GM19395 (cell line): ENCODE measurements at regions not wholly inside any gene's neighbourhood (a gene's known extent, or its start where the extent isn't known, plus 50 kb on each side); places are given as distances from the start of the nearest gene placed in this dataset.

Experiments used
- ATAC-seq: cut with Tn5 transposase; IDR thresholded peaks from one replicate; pipeline ENCODE4 v1.9.1; 2021; ENCODE audit warnings: mild to moderate bottlenecking, moderate library complexity; ENCODE audit not compliant: unreplicated experiment

DNA sequence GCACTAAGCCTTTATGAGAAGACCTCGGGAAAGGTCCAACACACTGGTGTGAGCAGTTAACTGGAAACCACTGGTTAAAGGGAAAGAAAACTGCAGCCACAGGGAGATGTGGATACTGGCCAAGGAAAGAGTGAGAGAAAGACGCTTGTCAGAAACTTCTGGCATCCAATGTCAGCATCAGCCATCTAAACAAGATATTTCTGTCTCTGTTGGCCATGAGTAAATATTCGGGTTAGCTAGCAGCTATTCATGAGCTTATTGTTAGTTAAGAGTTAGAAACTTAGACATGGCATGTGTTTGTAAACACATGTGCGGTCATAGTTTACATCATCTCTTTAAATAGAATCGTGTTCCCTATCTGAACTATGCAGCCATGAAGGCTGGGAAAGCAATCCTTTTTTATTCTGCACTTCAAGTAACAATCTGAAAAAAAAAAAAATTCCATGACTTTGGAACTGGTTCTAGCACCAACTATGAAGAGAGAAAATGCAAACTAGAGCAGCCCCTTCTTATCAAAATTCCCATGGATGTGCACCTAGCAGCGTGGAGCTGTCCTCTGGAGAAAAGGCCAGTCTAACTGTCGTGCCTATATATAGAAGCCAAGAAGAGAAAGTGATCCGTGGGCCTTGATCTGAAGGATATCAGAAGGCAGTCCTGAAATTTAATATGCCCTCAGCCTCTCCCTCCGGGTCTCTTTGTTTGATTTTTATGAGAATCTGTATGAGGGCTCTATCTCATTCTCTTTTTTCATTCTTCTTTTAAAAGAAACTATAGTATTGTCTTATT, 84.0 kb upstream of the RFX8 start:
- no peak for ATAC-seq

GRCh38 chr2:101556033-101556459, 81.1 kb upstream of the RFX8 start:
- no peak for ATAC-seq

DNA sequence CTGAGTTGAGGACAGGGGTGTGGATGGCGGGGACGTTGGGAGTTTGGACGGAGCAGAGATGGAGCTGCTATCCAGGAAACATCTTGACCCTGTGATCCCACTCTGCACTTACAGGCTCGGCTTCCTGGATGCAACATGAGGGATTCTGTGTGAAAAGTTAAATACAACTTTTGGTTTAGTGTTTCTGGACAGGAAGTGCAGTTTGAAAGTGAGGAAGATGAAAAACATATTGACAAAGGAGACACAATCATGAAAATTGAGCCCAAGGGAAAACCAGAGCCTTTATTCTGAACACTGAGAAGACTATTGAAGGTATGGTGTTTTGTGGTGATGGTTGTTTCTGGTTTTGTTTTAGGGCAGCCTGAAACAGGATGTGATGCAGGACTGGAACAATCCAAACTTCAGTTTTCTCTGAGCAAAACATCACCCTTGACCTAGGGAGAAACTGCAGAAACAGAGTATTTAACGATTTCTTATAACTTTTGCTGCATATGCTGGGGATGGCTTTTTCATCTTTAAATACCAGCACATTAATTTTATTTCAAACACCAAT, 76.5 kb upstream of the RFX8 start:
- no peak for ATAC-seq

GRCh38 chr2:101550555-101550954, 75.6 kb upstream of the RFX8 start:
- ATAC-seq = no peak

- ATAC-seq = no peak
Observed at GRCh38 chr2:101549371-101549770, 74.5 kb upstream of the RFX8 start.

GRCh38 chr2:101546376-101547058, 71.6 kb upstream of the RFX8 start:
- ATAC-seq = no peak

- no peak for ATAC-seq
Observed at GRCh38 chr2:101545950-101546349, 71.0 kb upstream of the RFX8 start.

DNA sequence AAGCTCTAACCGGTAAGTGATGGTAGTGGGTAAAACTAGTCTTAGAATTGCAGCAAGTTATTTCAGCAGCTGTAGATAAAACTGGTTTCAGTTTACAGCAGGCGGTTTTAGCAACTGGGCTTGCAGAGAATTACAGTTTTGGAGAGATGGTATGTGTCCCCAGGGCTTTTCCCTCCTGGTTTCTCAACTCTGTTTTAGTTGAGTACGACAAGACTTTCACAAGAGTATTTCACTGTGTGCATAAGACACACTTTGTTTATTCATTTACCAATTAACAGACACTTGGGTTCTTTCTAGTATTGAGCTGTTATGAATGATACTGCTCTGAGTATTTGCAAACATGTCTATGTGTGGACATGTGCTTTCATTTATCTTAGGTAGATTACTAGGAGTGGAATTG, 65.6 kb upstream of the RFX8 start:
- ATAC-seq = no peak

DNA sequence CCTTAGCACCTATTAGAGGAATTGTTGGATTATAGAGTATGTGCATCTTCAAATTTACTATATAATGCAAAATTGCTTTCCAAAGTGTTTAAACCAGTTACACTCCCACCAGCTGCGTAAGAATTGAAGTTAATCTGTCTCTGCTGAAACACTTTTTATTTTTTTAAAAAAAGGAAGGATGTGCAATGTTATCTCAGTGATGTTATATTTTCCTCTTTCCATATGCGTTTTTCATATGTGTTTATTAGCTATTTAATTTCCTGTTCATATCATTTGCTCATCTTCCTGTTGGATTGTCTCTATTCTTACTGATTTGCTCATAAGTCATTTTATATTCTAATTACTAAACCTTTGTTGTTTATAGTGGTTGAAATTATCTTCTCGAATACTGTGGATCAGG, 63.2 kb upstream of the RFX8 start:
- ATAC-seq = no peak

GRCh38 chr2:101534149-101534611, 59.3 kb upstream of the RFX8 start:
- no peak for ATAC-seq

DNA sequence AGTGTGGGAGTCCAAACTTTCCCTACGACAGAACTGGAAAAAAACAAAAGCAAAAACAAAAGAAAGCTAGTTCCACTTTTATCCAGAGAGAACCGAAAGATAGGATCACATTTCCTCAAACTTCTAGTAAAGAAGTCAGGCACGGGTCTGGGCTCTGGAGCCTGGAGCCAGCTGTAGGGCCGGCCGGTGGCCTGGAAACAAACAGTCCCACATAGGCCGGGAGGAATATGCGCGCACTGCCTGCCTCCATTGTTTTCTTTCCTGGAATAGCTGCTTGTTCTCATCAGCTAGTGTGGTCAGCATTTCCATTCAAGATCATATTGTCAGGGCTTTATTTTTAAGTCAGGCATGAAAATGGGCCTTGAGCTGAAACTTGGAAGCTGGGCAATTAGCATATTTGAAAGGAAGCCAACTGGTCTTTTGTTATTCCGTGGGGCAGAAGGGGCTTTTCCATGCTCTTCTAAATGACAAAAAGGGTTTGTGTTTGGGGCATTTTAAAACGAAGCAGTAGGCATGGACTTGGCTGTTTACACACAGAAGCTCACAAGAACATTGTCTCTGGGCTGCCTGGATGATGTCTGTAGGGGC, 58.7 kb upstream of the RFX8 start:
- ATAC-seq = no peak

- no peak for ATAC-seq
Observed at GRCh38 chr2:101528501-101528900, 53.6 kb upstream of the RFX8 start.

DNA sequence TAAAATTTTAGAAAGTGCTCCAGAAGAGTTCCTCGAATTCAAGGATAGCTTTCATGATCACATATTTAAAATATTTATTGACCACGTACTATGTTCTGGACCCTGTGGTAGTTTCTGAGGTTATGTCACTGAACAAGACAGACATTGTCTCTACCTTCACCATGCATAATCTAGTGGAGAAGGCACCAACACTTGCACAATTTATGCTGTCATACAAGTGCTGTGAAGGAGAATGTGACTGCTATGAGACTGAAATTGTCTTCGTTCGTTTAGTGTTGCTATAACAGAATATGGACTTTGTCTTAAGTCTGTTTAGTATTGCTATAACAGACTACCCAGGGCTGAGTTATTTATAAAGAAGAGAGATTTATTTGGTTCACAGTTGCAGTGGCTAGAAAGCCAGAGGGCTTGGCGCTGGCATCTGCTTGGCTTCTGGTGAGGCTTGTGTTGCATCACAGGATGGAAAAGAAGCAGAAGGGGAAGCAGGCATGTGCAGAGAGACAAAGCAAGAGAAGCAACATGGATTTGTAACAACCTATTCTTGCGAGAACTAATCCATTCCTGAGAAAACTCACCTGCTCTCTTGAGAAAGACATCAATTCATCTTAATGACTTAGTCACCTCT, 50.0 kb upstream of the RFX8 start:
- no peak for ATAC-seq
